Glutamatergic neuron (in vitro differentiated cells): ENCODE measurements at regions not wholly inside any gene's neighbourhood (a gene's known extent, or its start where the extent isn't known, plus 50 kb on each side); places are given as distances from the start of the nearest gene placed in this dataset.

Experiments used
- DNase-seq: peaks from one replicate; pipeline ENCODE4 v3.0.0; 2022
- H3K27ac Mint-ChIP-seq: one replicate; pipeline ENCODE4 v1.8.0; 2020; ENCODE audit warnings: mild to moderate bottlenecking, mixed read lengths, inconsistent platforms; ENCODE audit not compliant: unreplicated experiment
- H3K27me3 Mint-ChIP-seq: one replicate; pipeline ENCODE4 v1.8.0; 2020; ENCODE audit warnings: mild to moderate bottlenecking, moderate library complexity, mixed read lengths, inconsistent platforms; ENCODE audit not compliant: unreplicated experiment
- H3K36me3 Mint-ChIP-seq: one replicate; pipeline ENCODE4 v1.8.0; 2020; ENCODE audit warnings: mild to moderate bottlenecking, mixed read lengths, inconsistent platforms; ENCODE audit not compliant: unreplicated experiment
- H3K4me1 Mint-ChIP-seq: one replicate; pipeline ENCODE4 v1.8.0; 2020; ENCODE audit warnings: mild to moderate bottlenecking, low read depth, mixed read lengths, inconsistent platforms; ENCODE audit not compliant: unreplicated experiment
- H3K4me3 Mint-ChIP-seq: one replicate; pipeline ENCODE4 v1.8.0; 2020; ENCODE audit warnings: mild to moderate bottlenecking, mixed read lengths, inconsistent platforms; ENCODE audit not compliant: unreplicated experiment
- H3K9me3 Mint-ChIP-seq: one replicate; pipeline ENCODE4 v1.8.0; 2020; ENCODE audit warnings: mild to moderate bottlenecking, moderate library complexity, mixed read lengths, inconsistent platforms; ENCODE audit not compliant: unreplicated experiment
- CTCF ChIP-seq: fragments of 200-600 bp; sonication (generic); IDR thresholded peaks from one replicate; pipeline ENCODE4 v1.5.0; 2021; ENCODE audit not compliant: partially characterized antibody, unreplicated experiment

- Mint-ChIP-seq H3K36me3 (no peaks in the 10 kb centered on the region), H3K4me1 (no peaks in the 10 kb centered on the region), H3K4me3 (no peak overlapping the region), H3K27me3 (no peaks in the 10 kb centered on the region), H3K9me3 (no peaks in the 10 kb centered on the region), H3K27ac (no peak overlapping the region)
- no peak for DNase-seq
- no peak for TF ChIP-seq CTCF
These were observed 811.5 kb upstream of the CHAC2 start for GRCh38 chr2:52956118-52956517.

DNA sequence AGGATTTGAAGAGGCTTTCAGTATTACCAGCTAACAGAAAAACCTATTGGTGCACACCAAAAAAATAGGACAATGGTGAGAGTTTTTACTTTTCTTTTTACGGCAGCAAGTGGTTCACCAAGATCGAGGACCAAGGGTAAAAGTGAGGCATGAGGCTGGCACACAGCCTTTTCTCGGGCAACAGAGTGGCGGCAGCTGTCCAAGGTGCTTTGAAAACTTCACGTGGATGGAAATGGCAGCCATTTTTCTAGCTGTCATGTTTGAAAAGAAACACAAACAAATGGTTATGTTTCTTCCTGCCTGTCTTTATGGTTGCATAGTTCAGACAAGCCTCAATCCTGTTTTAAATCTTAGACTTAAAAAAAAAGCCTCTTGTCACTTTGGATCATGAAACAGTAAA, 812.5 kb upstream of the CHAC2 start:
- H3K9me3 Mint-ChIP-seq = no peaks in the 10 kb centered on the region
- no peak for DNase-seq
- no peak overlapping the region for H3K27ac Mint-ChIP-seq
- no peaks in the 10 kb centered on the region for H3K36me3 Mint-ChIP-seq
- H3K4me1 Mint-ChIP-seq = no peaks in the 10 kb centered on the region
- no peaks in the 10 kb centered on the region for H3K27me3 Mint-ChIP-seq
- no peak for TF ChIP-seq CTCF
- H3K4me3 Mint-ChIP-seq = no peak overlapping the region

- Mint-ChIP-seq H3K9me3 (no peaks in the 10 kb centered on the region), H3K36me3 (no peaks in the 10 kb centered on the region), H3K4me3 (no peak overlapping the region), H3K27me3 (no peaks in the 10 kb centered on the region), H3K27ac (no peak overlapping the region), H3K4me1 (no peaks in the 10 kb centered on the region)
- no peak for TF ChIP-seq CTCF
- DNase-seq = no peak
These were observed 827.5 kb upstream of the CHAC2 start for GRCh38 chr2:52940101-52940500.

- Mint-ChIP-seq H3K27ac (no peak overlapping the region), H3K4me3 (no peak overlapping the region), H3K9me3 (no peaks in the 10 kb centered on the region), H3K36me3 (no peaks in the 10 kb centered on the region), H3K4me1 (no peaks in the 10 kb centered on the region), H3K27me3 (no peaks in the 10 kb centered on the region)
- no peak for TF ChIP-seq CTCF
- no peak for DNase-seq
These were observed 828.4 kb upstream of the CHAC2 start for GRCh38 chr2:52939250-52939649.

DNA sequence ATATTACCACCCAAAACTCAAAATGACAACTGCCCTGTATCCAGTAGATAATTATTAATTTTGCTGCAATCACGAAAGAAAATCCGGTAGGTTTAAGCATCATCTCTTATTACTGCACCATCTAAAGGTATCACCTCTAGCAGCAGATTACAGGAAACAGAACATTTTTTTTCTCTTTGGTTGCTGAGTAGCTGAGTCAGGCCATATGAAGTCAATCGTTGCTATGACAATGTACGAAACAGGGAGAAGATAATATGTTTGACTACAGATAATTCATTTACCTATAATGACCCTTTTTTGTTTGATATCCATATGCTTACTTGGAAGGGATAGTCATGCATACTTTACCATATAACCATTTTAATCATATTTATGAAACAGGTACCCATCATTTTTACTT, 831.6 kb upstream of the CHAC2 start:
- no peaks in the 10 kb centered on the region for H3K27me3 Mint-ChIP-seq
- H3K4me1 Mint-ChIP-seq = no peaks in the 10 kb centered on the region
- no peaks in the 10 kb centered on the region for H3K36me3 Mint-ChIP-seq
- H3K4me3 Mint-ChIP-seq = no peak overlapping the region
- H3K9me3 Mint-ChIP-seq = no peaks in the 10 kb centered on the region
- no peak for DNase-seq
- no peak for TF ChIP-seq CTCF
- no peak overlapping the region for H3K27ac Mint-ChIP-seq
